HG03460 (cell line): ENCODE measurements at regions not wholly inside any gene's neighbourhood (a gene's known extent, or its start where the extent isn't known, plus 50 kb on each side); places are given as distances from the start of the nearest gene placed in this dataset.

ENCODE experiments used
- ATAC-seq: cut with Tn5 transposase; IDR thresholded peaks from one replicate; pipeline ENCODE4 v1.9.1; 2021; ENCODE audit not compliant: unreplicated experiment

DNA sequence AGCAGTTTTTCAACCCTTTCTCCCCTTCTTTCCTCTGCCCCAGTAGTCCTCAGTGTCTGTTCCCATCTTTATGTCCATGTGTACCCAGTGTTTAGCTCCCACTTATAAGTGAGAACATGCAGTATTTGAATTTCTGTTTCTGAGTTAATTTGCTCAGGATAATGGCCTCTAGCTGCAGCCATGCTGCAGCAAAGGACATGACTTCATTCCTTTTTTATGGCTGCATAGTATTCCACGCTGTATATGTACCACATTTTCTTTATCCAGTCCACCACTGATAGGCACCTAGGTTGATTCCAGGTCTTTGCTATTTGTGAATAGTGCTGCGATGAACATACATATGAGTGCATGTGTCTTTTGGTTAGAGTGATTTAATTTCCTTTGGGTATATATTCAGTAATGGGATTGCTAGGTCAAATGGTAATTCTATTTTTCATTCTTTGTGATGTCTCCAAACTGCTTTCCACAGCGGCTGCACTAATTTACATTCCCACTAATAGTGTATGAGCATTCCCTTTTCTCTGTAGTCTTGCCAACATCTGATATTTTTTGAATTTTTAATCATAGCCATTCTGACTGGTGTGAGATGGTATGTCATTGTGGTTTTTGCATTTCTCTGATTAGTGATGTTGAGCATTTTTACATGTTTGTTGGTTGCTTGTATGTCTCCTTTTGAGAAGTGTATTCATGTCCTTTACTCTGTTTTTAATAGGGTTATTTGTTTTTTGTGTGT, 54.6 kb upstream of the ANK2 start:
- ATAC-seq = no peak
